ENCODE measurements at regions not wholly inside any gene's neighbourhood (a gene's known extent, or its start where the extent isn't known, plus 50 kb on each side); places are given as distances from the start of the nearest gene placed in this dataset.
"Not testable (repeated sequence)": the region's sequence is repeated elsewhere in the genome, so short reads cannot be mapped to it uniquely, and the experiment has no call there.

- FAIRE-seq = no peak
- no peak for DNase-seq (ENCODE audit: low spot score)
These were observed 483.4 kb upstream of the IRAK1BP1 start for GRCh38 chr6:78383968-78384367.

- not testable (repeated sequence) for FAIRE-seq; DNase-seq (ENCODE audit: low spot score)
These were observed 480.5 kb upstream of the IRAK1BP1 start for GRCh38 chr6:78386854-78387253.

- DNase-seq (ENCODE audit: low spot score) = no peak
- no peak for FAIRE-seq
These were observed 477.3 kb upstream of the IRAK1BP1 start for GRCh38 chr6:78390066-78390465.

GRCh38 chr6:78397499-78397898 lies 469.9 kb upstream of the IRAK1BP1 start:
- FAIRE-seq (no peak), DNase-seq (ENCODE audit: low spot score) (no peak)

GRCh38 chr6:78398292-78398691 lies 469.1 kb upstream of the IRAK1BP1 start:
- FAIRE-seq (no peak), DNase-seq (ENCODE audit: low spot score) (no peak)

DNA sequence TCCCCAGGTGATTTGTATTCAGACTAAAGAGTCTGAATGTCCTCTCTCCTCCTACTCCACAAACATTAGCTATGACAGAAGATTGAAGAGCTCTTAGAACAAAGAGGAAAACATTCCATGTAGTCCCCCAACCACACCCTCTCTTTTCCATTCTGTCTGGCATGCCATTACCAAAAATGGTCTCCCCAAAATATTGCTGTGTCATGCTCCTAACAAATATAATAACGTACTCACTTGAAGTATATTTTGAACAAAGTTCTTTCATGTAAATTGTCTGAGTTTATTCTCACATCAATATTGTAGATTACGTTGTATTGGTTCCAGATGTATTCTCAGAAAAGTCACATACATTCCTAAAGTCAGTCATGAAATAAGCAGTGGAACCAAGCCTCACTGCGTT lies 467.3 kb upstream of the IRAK1BP1 start:
- DNase-seq (ENCODE audit: low spot score) (no peak), FAIRE-seq (no peak)

DNA sequence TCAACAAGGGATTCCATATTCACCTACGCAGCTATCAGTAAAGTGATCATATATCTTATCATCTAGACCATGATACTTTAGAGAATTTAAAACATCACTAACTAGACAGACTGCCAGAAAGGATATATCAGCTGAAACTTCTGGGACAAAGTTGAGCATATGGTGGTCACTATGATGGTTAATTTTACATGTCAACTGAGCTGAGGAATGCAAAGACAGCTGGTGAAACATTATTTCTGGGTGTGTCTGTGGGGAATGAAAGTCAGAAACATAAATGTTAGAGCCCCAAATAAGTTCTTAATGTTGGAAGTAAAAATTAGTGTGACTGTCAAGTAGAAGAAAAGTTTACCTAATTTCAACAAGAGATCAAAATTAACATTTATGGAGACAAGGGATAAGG lies 440.0 kb upstream of the IRAK1BP1 start:
- FAIRE-seq = no peak

GRCh38 chr6:78430521-78430920 lies 436.8 kb upstream of the IRAK1BP1 start:
- DNase-seq (ENCODE audit: low spot score) (no peak), FAIRE-seq (no peak)

More for the DNA sequence above, 440.0 kb upstream of the IRAK1BP1 start:
- no peak for DNase-seq (ENCODE audit: low spot score)

- DNase-seq (ENCODE audit: low spot score) (no peak), FAIRE-seq (no peak)
These were observed 431.7 kb upstream of the IRAK1BP1 start for GRCh38 chr6:78435671-78436070.

- DNase-seq (ENCODE audit: low spot score) (no peak), FAIRE-seq (no peak)
These were observed 431.0 kb upstream of the IRAK1BP1 start for GRCh38 chr6:78436335-78436734.

- FAIRE-seq (no peak), DNase-seq (ENCODE audit: low spot score) (no peak)
These were observed 429.2 kb upstream of the IRAK1BP1 start for GRCh38 chr6:78438135-78438534.

DNA sequence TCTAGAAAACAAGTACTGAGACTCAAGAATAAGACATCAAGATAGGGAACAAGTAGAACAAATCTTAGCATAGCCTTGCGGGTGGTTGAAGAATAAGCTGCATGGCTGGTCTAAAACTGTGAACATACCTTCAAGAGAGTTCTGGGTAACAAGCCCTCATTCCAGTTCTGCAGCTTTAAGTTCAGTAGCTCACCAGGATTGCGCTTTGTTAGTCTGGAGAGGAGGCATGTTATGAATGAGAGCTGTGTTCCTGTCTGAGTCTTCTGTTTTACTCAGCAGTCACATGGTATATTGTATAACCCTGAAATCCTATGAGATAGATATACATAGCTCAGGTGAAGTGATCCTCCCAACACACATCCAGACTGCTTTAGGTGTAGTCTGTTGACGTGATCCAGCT lies 406.6 kb upstream of the IRAK1BP1 start:
- no peak for DNase-seq (ENCODE audit: low spot score)
- no peak for FAIRE-seq

- FAIRE-seq = no peak
These were observed 404.6 kb upstream of the IRAK1BP1 start for GRCh38 chr6:78462728-78463127.

GRCh38 chr6:78465059-78465634 lies 402.2 kb upstream of the IRAK1BP1 start:
- FAIRE-seq = no peak
- DNase-seq (ENCODE audit: low spot score) = no peak

More at GRCh38 chr6:78462728-78463127, 404.6 kb upstream of the IRAK1BP1 start:
- DNase-seq (ENCODE audit: low spot score) = no peak

GRCh38 chr6:78476561-78476960 lies 390.8 kb upstream of the IRAK1BP1 start:
- FAIRE-seq = no peak
- DNase-seq (ENCODE audit: low spot score) = no peak

- FAIRE-seq = no peak
- no peak for DNase-seq (ENCODE audit: low spot score)
These were observed 384.4 kb upstream of the IRAK1BP1 start for GRCh38 chr6:78482801-78483552.

GRCh38 chr6:78483553-78484197 lies 383.7 kb upstream of the IRAK1BP1 start:
- DNase-seq (ENCODE audit: low spot score) = no peak
- FAIRE-seq = no peak

GRCh38 chr6:78484198-78485064 lies 382.9 kb upstream of the IRAK1BP1 start:
- no peak for FAIRE-seq
- DNase-seq (ENCODE audit: low spot score) = no peak

DNA sequence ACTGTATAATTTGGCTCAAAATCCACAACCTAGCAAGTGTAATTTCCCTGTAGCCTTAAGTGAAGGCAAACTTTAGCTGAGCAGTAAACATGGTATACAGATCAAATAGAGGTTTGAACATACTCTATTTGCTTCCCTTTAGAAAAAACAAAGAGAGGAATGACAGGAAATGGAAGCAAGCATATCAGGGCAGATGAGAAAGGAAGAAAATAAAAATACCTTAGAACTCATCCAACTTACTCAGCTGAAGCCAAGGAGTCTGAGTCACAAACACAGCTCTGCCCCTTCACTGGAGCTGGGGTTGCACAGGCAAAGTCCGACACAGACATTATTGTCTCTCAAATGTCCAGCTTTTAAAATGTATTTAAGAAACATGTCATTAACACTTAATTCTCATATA lies 379.9 kb upstream of the IRAK1BP1 start:
- DNase-seq (ENCODE audit: low spot score) (no peak), FAIRE-seq (no peak)

DNA sequence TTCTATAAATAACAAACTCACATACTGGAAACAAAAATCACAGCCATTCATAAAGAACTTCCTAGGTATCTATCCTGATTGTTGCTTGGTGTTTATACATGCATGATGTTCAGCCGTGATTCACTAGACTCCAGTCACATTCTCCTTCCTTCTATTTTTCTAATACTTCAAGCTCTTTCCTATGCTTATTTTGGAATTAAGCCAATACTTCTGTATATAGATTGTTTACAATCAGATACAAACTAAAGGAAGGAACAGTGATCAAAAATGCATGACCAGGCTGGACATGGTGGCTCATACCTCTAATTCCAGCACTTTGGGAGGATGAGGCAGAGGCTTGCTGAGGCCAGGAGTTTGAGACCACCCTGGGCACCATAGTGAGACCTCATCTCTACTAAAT lies 377.5 kb upstream of the IRAK1BP1 start:
- DNase-seq (ENCODE audit: low spot score) = no peak

GRCh38 chr6:78492351-78493017 lies 374.9 kb upstream of the IRAK1BP1 start:
- no peak for DNase-seq (ENCODE audit: low spot score)
- FAIRE-seq = no peak

More for the DNA sequence above, 377.5 kb upstream of the IRAK1BP1 start:
- no peak for FAIRE-seq

Measured in urothelium cell line (cell line).